ENCODE measurements at regions not wholly inside any gene's neighbourhood (a gene's known extent, or its start where the extent isn't known, plus 50 kb on each side); places are given as distances from the start of the nearest gene placed in this dataset.
A peak's percentile ranks its signal among the peaks of the same experiment; 100 is the strongest.

DNA sequence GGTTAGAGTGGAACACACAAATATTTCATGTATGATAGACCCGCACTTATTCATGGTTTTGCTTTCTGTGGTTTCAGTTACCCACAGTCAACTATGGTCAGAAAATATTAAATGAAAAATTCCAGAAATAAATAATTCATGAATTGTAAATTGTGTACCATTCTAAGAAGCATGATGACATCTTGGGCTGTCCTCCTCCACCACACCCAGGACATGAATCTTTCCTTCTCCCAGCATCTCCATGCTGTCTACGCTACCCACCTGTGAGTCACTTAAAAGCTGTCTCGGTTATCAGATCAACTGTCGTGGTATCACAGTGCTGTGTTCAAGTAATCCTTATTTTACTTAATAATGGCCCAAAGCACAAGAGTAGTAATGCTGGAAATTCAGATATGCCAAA is 419.6 kb upstream of the NRP1 start:
- CTCF ChIA-PET: no interaction called here
- intact Hi-C loops (cut with micrococcal nuclease; ENCODE audit: unreplicated experiment): loop anchor here (10.0 kb wide), 1 partner anchor 419 kb away; the partner anchor contains the start of gene NRP1
- Histone ChIP-seq H3K4me3 (ENCODE audit: low read depth, low read length, poor library complexity, severe bottlenecking) (no peak overlapping the region), H3K27me3 (replicated peaks; ENCODE audit: insufficient read depth, low read depth, low read length, poor library complexity) (no peaks in the 10 kb centered on the region), H3K4me1 (ENCODE audit: insufficient read depth, low read length, poor library complexity, severe bottlenecking) (peaks cover 13% of the 10 kb centered on the region), H3K27ac (ENCODE audit: low read depth, low read length, poor library complexity, severe bottlenecking) (no peak overlapping the region), H3K9me3 (ENCODE audit: low read depth, low read length, poor library complexity, severe bottlenecking) (no peaks in the 10 kb centered on the region), H3K36me3 (ENCODE audit: insufficient read depth, low read length, poor library complexity, severe bottlenecking) (no peaks in the 10 kb centered on the region)
- POLR2A ChIA-PET (ENCODE audit: low non-redundant PET): no interaction called here
- TF ChIP-seq EZH2 (IDR thresholded peaks at IDR 0.05; ENCODE audit: borderline replicate concordance, low read depth, low read length, poor library complexity, severe bottlenecking) (no peak), CTCF (conservative IDR thresholded peaks at IDR 0.05; ENCODE audit: low read depth, low read length) (no peak)
- no TSS peak for BruUV-seq (replicated peaks)
- no peak for DNase-seq (ENCODE audit: low spot score)

DNA sequence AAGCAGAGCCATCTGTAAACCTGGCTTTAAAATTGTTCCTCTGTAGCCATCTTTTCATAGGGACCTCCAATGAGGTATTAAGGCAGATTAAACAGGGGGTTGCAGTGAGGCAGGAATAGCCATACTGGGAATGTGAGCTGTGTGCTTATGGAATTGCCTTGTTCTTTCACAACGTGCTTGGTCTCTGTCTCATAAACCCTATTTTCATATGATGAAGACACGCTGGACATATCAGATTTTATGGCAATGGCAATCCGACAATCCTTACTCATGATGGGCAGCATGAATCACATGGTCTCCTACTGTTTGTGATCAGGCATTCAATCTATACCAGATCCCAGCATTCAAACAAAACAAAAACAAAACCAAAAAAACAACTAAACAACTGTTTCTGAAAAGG is 418.9 kb upstream of the NRP1 start:
- no TSS peak for BruUV-seq (replicated peaks)
- no peak for DNase-seq (ENCODE audit: low spot score)
- H3K4me1 ChIP-seq (ENCODE audit: insufficient read depth, low read length, poor library complexity, severe bottlenecking): peaks cover 14% of the 10 kb centered on the region
- no peaks in the 10 kb centered on the region for H3K27me3 ChIP-seq (replicated peaks; ENCODE audit: insufficient read depth, low read depth, low read length, poor library complexity)
- intact Hi-C loops (cut with micrococcal nuclease; ENCODE audit: unreplicated experiment): loop anchor here (10.0 kb wide), 1 partner anchor 419 kb away; the partner anchor contains the start of gene NRP1
- CTCF ChIA-PET: no interaction called here
- TF ChIP-seq EZH2 (IDR thresholded peaks at IDR 0.05; ENCODE audit: borderline replicate concordance, low read depth, low read length, poor library complexity, severe bottlenecking) (no peak), CTCF (conservative IDR thresholded peaks at IDR 0.05; ENCODE audit: low read depth, low read length) (no peak)
- no peaks in the 10 kb centered on the region for H3K36me3 ChIP-seq (ENCODE audit: insufficient read depth, low read length, poor library complexity, severe bottlenecking)
- H3K27ac ChIP-seq (ENCODE audit: low read depth, low read length, poor library complexity, severe bottlenecking): no peak overlapping the region
- POLR2A ChIA-PET (ENCODE audit: low non-redundant PET): no interaction called here
- H3K4me3 ChIP-seq (ENCODE audit: low read depth, low read length, poor library complexity, severe bottlenecking): no peak overlapping the region
- no peaks in the 10 kb centered on the region for H3K9me3 ChIP-seq (ENCODE audit: low read depth, low read length, poor library complexity, severe bottlenecking)

DNA sequence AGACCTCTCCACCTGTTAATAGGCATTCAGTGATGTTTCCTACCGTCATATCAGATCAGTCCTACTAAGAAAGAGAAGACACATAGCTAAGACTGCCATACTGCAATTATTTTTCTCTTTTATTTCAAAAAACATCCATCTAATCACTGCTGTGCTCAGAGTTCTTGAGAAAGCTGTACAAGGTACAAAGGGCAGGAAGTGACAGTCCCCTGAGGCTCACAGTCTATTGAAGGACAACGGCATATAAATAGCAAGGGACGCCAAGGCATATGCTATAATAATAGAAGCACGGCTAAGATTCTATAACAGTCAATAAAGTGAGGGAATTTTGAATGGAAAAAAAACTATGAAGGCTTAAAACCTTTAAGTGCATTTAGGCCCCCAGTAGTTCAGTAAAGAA is 415.3 kb upstream of the NRP1 start:
- POLR2A ChIA-PET (ENCODE audit: low non-redundant PET): no interaction called here
- peak; percentile 69 for DNase-seq (ENCODE audit: low spot score)
- H3K27me3 ChIP-seq (replicated peaks; ENCODE audit: insufficient read depth, low read depth, low read length, poor library complexity): no peaks in the 10 kb centered on the region
- H3K4me3 ChIP-seq (ENCODE audit: low read depth, low read length, poor library complexity, severe bottlenecking): no peak overlapping the region
- H3K9me3 ChIP-seq (ENCODE audit: low read depth, low read length, poor library complexity, severe bottlenecking): no peaks in the 10 kb centered on the region
- CTCF ChIA-PET: no interaction called here
- TF ChIP-seq EZH2 (IDR thresholded peaks at IDR 0.05; ENCODE audit: borderline replicate concordance, low read depth, low read length, poor library complexity, severe bottlenecking) (no peak), CTCF (conservative IDR thresholded peaks at IDR 0.05; ENCODE audit: low read depth, low read length) (no peak)
- BruUV-seq (replicated peaks): no TSS peak
- intact Hi-C loops (cut with micrococcal nuclease; ENCODE audit: unreplicated experiment): loop anchor here (10.0 kb wide), 1 partner anchor 415 kb away; the partner anchor contains the start of gene NRP1
- no peak overlapping the region for H3K27ac ChIP-seq (ENCODE audit: low read depth, low read length, poor library complexity, severe bottlenecking)
- H3K4me1 ChIP-seq (ENCODE audit: insufficient read depth, low read length, poor library complexity, severe bottlenecking): peaks cover 14% of the 10 kb centered on the region
- H3K36me3 ChIP-seq (ENCODE audit: insufficient read depth, low read length, poor library complexity, severe bottlenecking): no peaks in the 10 kb centered on the region
